Osteoblast (primary cell): ENCODE measurements at regions not wholly inside any gene's neighbourhood (a gene's known extent, or its start where the extent isn't known, plus 50 kb on each side); places are given as distances from the start of the nearest gene placed in this dataset.
A peak's percentile ranks its signal among the peaks of the same experiment; 100 is the strongest.

ENCODE experiments used
- DNase-seq: peaks from one replicate; pipeline ENCODE4 v3.0.0; 2011; ENCODE audit warnings: low spot score, mixed read lengths; ENCODE audit not compliant: insufficient read length; ENCODE audit errors: missing footprints
- H2AFZ ChIP-seq: 2 replicates; pipeline ENCODE4 v1.6.0; 2011; ENCODE audit warnings: mild to moderate bottlenecking, low read length
- H3K27ac ChIP-seq: 2 replicates; pipeline ENCODE4 v1.5.1; 2011; ENCODE audit warnings: mild to moderate bottlenecking, low read depth, low read length, moderate library complexity
- H3K27me3 ChIP-seq: 2 replicates; pipeline ENCODE4 v1.6.0; 2012; ENCODE audit warnings: mild to moderate bottlenecking, control low read depth, inconsistent platforms, low read length, moderate library complexity; ENCODE audit not compliant: insufficient read depth
- H3K36me3 ChIP-seq: 2 replicates; pipeline ENCODE4 v1.5.1; 2011; ENCODE audit warnings: mild to moderate bottlenecking, low read length, control low read depth, moderate library complexity; ENCODE audit not compliant: insufficient read depth
- H3K4me1 ChIP-seq: 2 replicates; pipeline ENCODE4 v1.5.1; 2011; ENCODE audit warnings: mild to moderate bottlenecking, low read length, control low read depth, moderate library complexity; ENCODE audit not compliant: insufficient read depth
- H3K4me2 ChIP-seq: 2 replicates; pipeline ENCODE4 v1.6.0; 2011; ENCODE audit warnings: mild to moderate bottlenecking, low read length; ENCODE audit not compliant: insufficient read depth
- H3K4me3 ChIP-seq: fragments of 200-600 bp; sonication (generic); 3 replicates; pipeline ENCODE4 v1.5.1; 2012; ENCODE audit warnings: mild to moderate bottlenecking, low read length, inconsistent platforms; ENCODE audit not compliant: insufficient read depth
- H3K79me2 ChIP-seq: 2 replicates; pipeline ENCODE4 v1.6.0; 2012; ENCODE audit warnings: mild to moderate bottlenecking, low read length, control low read depth, inconsistent platforms; ENCODE audit not compliant: insufficient read depth
- H3K9me3 ChIP-seq: 2 replicates; pipeline ENCODE4 v1.5.1; 2011; ENCODE audit warnings: low read depth, low read length, control low read depth
- H4K20me1 ChIP-seq: 2 replicates; pipeline ENCODE4 v1.6.0; 2012; ENCODE audit warnings: mild to moderate bottlenecking, low read length, control low read depth; ENCODE audit not compliant: insufficient read depth
- TF ChIP-seq, protein P1 (sequence below): IDR thresholded peaks from 2 replicates; pipeline ENCODE4 v1.5.1; 2011; ENCODE audit warnings: mild to moderate bottlenecking, low read depth, low read length, moderate library complexity; ENCODE audit errors: extremely low read depth

DNA sequence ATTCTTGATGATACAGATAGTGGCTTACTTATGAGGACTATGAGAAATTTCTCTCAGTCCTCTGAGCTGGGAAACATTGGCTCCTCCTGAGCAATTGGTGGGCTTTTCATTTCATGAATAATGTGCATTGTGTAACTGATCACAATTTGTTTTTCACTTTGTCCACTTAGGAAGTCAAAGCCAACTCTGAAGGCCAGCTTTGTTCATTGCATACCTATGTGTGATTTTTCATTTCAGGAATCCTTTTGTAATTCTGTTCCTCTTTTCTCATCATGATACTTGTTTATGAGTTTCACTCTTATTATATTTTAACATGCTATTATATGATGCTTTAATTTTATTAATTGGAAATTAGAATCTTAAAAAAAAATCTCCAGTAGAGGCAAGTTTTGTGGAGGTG lies 483.0 kb downstream of the EBF1 start:
- H3K9me3 ChIP-seq, result no peaks in the 10 kb centered on the region
- no peak overlapping the region for H3K4me3 ChIP-seq
- TF ChIP-seq, protein P1, sequence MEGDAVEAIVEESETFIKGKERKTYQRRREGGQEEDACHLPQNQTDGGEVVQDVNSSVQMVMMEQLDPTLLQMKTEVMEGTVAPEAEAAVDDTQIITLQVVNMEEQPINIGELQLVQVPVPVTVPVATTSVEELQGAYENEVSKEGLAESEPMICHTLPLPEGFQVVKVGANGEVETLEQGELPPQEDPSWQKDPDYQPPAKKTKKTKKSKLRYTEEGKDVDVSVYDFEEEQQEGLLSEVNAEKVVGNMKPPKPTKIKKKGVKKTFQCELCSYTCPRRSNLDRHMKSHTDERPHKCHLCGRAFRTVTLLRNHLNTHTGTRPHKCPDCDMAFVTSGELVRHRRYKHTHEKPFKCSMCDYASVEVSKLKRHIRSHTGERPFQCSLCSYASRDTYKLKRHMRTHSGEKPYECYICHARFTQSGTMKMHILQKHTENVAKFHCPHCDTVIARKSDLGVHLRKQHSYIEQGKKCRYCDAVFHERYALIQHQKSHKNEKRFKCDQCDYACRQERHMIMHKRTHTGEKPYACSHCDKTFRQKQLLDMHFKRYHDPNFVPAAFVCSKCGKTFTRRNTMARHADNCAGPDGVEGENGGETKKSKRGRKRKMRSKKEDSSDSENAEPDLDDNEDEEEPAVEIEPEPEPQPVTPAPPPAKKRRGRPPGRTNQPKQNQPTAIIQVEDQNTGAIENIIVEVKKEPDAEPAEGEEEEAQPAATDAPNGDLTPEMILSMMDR, result no peak
- no peaks in the 10 kb centered on the region for H4K20me1 ChIP-seq
- DNase-seq, result no peak
- H3K27ac ChIP-seq, result no peak overlapping the region
- no peak overlapping the region for H3K4me2 ChIP-seq
- H3K36me3 ChIP-seq, result no peaks in the 10 kb centered on the region
- H3K27me3 ChIP-seq, result no peaks in the 10 kb centered on the region
- H3K4me1 ChIP-seq, result no peaks in the 10 kb centered on the region
- H2AFZ ChIP-seq, result no peak overlapping the region
- H3K79me2 ChIP-seq, result no peaks in the 10 kb centered on the region

DNA sequence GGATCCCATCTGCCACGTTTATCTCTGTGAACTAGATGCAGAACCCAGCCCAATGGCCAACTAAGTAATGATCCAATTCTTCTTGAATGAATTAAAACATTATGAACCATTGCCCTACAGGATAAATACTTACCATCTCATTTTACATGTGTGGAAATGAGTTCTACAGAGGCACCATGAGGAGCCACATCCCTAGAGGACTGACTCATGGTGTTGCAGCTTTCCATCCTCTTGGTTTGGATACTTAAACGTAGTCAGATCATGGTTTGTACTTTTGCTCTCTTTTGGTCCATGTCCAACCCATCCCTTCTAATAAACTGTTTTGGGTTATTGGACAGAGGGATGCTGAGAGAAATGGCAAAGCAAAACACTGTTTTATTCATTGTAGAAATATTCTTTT lies 484.8 kb downstream of the EBF1 start:
- Histone ChIP-seq H3K79me2 (no peaks in the 10 kb centered on the region), H3K4me3 (no peak overlapping the region), H3K9me3 (no peaks in the 10 kb centered on the region), H3K36me3 (no peaks in the 10 kb centered on the region), H2AFZ (no peak overlapping the region), H4K20me1 (no peaks in the 10 kb centered on the region), H3K27ac (no peak overlapping the region), H3K4me1 (peaks cover 1% of the 10 kb centered on the region), H3K4me2 (no peak overlapping the region), H3K27me3 (no peaks in the 10 kb centered on the region)
- TF ChIP-seq, protein P1, result no peak
- DNase-seq, result no peak

DNA sequence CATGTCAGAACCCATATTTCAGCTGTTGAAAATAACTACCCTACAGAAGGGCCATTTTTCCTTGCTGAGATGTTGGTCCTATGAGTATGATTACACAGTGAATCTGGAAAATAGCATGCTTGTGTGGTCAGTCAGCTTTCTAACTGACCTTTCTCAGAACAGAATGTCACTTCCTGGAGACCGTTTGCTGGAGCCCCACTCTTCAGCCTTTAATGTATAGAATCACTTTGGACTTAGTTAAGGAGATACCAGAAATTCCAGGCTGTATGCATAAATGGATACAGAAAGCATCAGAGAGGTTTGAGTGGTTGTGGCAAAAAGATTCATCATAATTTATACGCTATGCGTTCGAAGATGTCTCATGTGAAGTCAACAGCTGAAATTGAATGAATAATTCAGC lies 488.1 kb downstream of the EBF1 start:
- peaks cover 4% of the 10 kb centered on the region for H3K4me1 ChIP-seq

DNA sequence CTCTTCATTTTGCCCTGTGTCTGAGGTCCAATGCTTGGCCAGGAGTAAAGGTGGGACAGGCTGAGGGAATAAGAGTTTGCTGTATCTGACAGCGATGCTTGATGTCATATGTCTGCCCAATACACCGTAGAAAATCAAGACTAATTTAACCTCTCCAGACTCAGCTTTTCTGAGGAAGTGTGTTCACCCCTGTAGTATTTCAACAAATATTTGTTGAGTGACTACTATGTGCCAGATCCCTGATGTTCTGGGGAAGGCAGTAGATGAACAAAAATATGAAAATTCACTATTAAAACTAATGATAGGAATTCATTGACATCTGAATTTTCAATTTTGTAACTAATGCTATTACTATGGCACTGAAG lies 489.7 kb downstream of the EBF1 start:
- TF ChIP-seq, protein P1, result no peak
- DNase-seq, result no peak
- no peaks in the 10 kb centered on the region for H3K9me3 ChIP-seq
- H3K4me2 ChIP-seq, result no peak overlapping the region
- H3K36me3 ChIP-seq, result no peaks in the 10 kb centered on the region
- no peak overlapping the region for H2AFZ ChIP-seq
- no peaks in the 10 kb centered on the region for H3K27me3 ChIP-seq
- no peak overlapping the region for H3K4me3 ChIP-seq
- H3K4me1 ChIP-seq, result peaks cover 4% of the 10 kb centered on the region
- H3K79me2 ChIP-seq, result no peaks in the 10 kb centered on the region
- H4K20me1 ChIP-seq, result no peaks in the 10 kb centered on the region
- peak overlapping the region; percentile 35 for H3K27ac ChIP-seq

More for the DNA sequence above, 488.1 kb downstream of the EBF1 start:
- H3K27ac ChIP-seq, result peak overlapping the region; percentile 7
- H3K4me3 ChIP-seq, result no peak overlapping the region
- no peaks in the 10 kb centered on the region for H3K9me3 ChIP-seq
- H3K27me3 ChIP-seq, result no peaks in the 10 kb centered on the region
- no peaks in the 10 kb centered on the region for H3K79me2 ChIP-seq
- H4K20me1 ChIP-seq, result no peaks in the 10 kb centered on the region
- H3K36me3 ChIP-seq, result no peaks in the 10 kb centered on the region
- DNase-seq, result no peak
- TF ChIP-seq, protein P1, result no peak
- peak overlapping the region; percentile 30 for H2AFZ ChIP-seq
- H3K4me2 ChIP-seq, result no peak overlapping the region
